ENCODE measurements at regions not wholly inside any gene's neighbourhood (a gene's known extent, or its start where the extent isn't known, plus 50 kb on each side); places are given as distances from the start of the nearest gene placed in this dataset.

- Mint-ChIP-seq H3K9me3 (ENCODE audit: unreplicated experiment) (peaks cover 20% of the 10 kb centered on the region), H3K27me3 (ENCODE audit: insufficient read depth, unreplicated experiment) (peaks cover 12% of the 10 kb centered on the region), H3K4me1 (ENCODE audit: low read depth, unreplicated experiment) (no peaks in the 10 kb centered on the region), H3K4me3 (ENCODE audit: unreplicated experiment) (no peak overlapping the region), H3K27ac (ENCODE audit: unreplicated experiment) (no peak overlapping the region), H3K36me3 (ENCODE audit: insufficient read depth, unreplicated experiment) (no peaks in the 10 kb centered on the region)
- Histone ChIP-seq H3K4me3 (ENCODE audit: low read depth, low read length) (no peak overlapping the region), H3K36me3 (ENCODE audit: control insufficient read depth, insufficient read depth, low read length) (no peaks in the 10 kb centered on the region), H3K27me3 (replicated peaks; ENCODE audit: control insufficient read depth, insufficient read depth, low read length) (no peaks in the 10 kb centered on the region), H3K9me3 (no peaks in the 10 kb centered on the region), H3K4me1 (no peaks in the 10 kb centered on the region)
- DNase-seq: no peak
- BruUV-seq (replicated peaks): no TSS peak
- ChIA-PET POLR2A (no interaction called here), CTCF (no interaction called here)
- intact Hi-C loops (cut with micrococcal nuclease; ENCODE audit: unreplicated experiment): no loop called here
- TF ChIP-seq CTCF (IDR thresholded peaks at IDR 0.05; ENCODE audit: insufficient read depth in 1 of 2, low read depth in 1 of 2, low read length in 1 of 2, severe bottlenecking in 1 of 2, unreplicated experiment in 1 of 2): no peak
Observed at GRCh38 chr1:29500041-29500440, 263.7 kb downstream of the PTPRU start.

- TF ChIP-seq CTCF (IDR thresholded peaks at IDR 0.05; ENCODE audit: insufficient read depth in 1 of 2, low read depth in 1 of 2, low read length in 1 of 2, severe bottlenecking in 1 of 2, unreplicated experiment in 1 of 2): no peak
- Mint-ChIP-seq H3K27ac (ENCODE audit: unreplicated experiment) (no peak overlapping the region), H3K4me3 (ENCODE audit: unreplicated experiment) (no peak overlapping the region), H3K9me3 (ENCODE audit: unreplicated experiment) (peaks cover 20% of the 10 kb centered on the region), H3K27me3 (ENCODE audit: insufficient read depth, unreplicated experiment) (peaks cover 12% of the 10 kb centered on the region), H3K36me3 (ENCODE audit: insufficient read depth, unreplicated experiment) (no peaks in the 10 kb centered on the region), H3K4me1 (ENCODE audit: low read depth, unreplicated experiment) (no peaks in the 10 kb centered on the region)
- Histone ChIP-seq H3K36me3 (ENCODE audit: control insufficient read depth, insufficient read depth, low read length) (no peaks in the 10 kb centered on the region), H3K27me3 (replicated peaks; ENCODE audit: control insufficient read depth, insufficient read depth, low read length) (no peaks in the 10 kb centered on the region), H3K9me3 (no peaks in the 10 kb centered on the region), H3K4me1 (no peaks in the 10 kb centered on the region), H3K4me3 (ENCODE audit: low read depth, low read length) (no peak overlapping the region)
- DNase-seq: no peak
- BruUV-seq (replicated peaks): no TSS peak
- intact Hi-C loops (cut with micrococcal nuclease; ENCODE audit: unreplicated experiment): no loop called here
- ChIA-PET CTCF (no interaction called here), POLR2A (no interaction called here)
Observed at GRCh38 chr1:29499104-29499650, 262.9 kb downstream of the PTPRU start.

GRCh38 chr1:29498126-29499103 is 262.1 kb downstream of the PTPRU start:
- Mint-ChIP-seq H3K9me3 (ENCODE audit: unreplicated experiment) (peaks cover 20% of the 10 kb centered on the region), H3K27me3 (ENCODE audit: insufficient read depth, unreplicated experiment) (peaks cover 10% of the 10 kb centered on the region), H3K27ac (ENCODE audit: unreplicated experiment) (no peak overlapping the region), H3K36me3 (ENCODE audit: insufficient read depth, unreplicated experiment) (no peaks in the 10 kb centered on the region), H3K4me3 (ENCODE audit: unreplicated experiment) (no peak overlapping the region), H3K4me1 (ENCODE audit: low read depth, unreplicated experiment) (no peaks in the 10 kb centered on the region)
- Histone ChIP-seq H3K9me3 (no peaks in the 10 kb centered on the region), H3K4me3 (ENCODE audit: low read depth, low read length) (no peak overlapping the region), H3K36me3 (ENCODE audit: control insufficient read depth, insufficient read depth, low read length) (no peaks in the 10 kb centered on the region), H3K27me3 (replicated peaks; ENCODE audit: control insufficient read depth, insufficient read depth, low read length) (no peaks in the 10 kb centered on the region), H3K4me1 (no peaks in the 10 kb centered on the region)
- ChIA-PET CTCF (no interaction called here), POLR2A (no interaction called here)
- intact Hi-C loops (cut with micrococcal nuclease; ENCODE audit: unreplicated experiment): no loop called here
- TF ChIP-seq CTCF (IDR thresholded peaks at IDR 0.05; ENCODE audit: insufficient read depth in 1 of 2, low read depth in 1 of 2, low read length in 1 of 2, severe bottlenecking in 1 of 2, unreplicated experiment in 1 of 2): no peak
- BruUV-seq (replicated peaks): no TSS peak
- DNase-seq: no peak
